NCI-H510A (cell line): ENCODE measurements at regions not wholly inside any gene's neighbourhood (a gene's known extent, or its start where the extent isn't known, plus 50 kb on each side); places are given as distances from the start of the nearest gene placed in this dataset.
"Not testable (repeated sequence)": the region's sequence is repeated elsewhere in the genome, so short reads cannot be mapped to it uniquely, and the experiment has no call there.

ENCODE experiments used
- DNase-seq: peaks from one replicate; lab custom pipeline; 2025; lab: John Stamatoyannopoulos, UW

GRCh38 chr6:76552268-76552667, 479.8 kb upstream of the IMPG1 start:
- no peak for DNase-seq

- no peak for DNase-seq
Measured at GRCh38 chr6:76533661-76534060, 461.2 kb upstream of the IMPG1 start.

- DNase-seq = no peak
Measured at GRCh38 chr6:76532647-76533046, 460.2 kb upstream of the IMPG1 start.

GRCh38 chr6:76518443-76518842, 446.0 kb upstream of the IMPG1 start:
- no peak for DNase-seq

- no peak for DNase-seq
Measured at GRCh38 chr6:76516924-76517323, 444.5 kb upstream of the IMPG1 start.

- DNase-seq = no peak
Measured at GRCh38 chr6:76510489-76510888, 438.0 kb upstream of the IMPG1 start.

- DNase-seq = no peak
Measured at GRCh38 chr6:76509397-76509796, 436.9 kb upstream of the IMPG1 start.

GRCh38 chr6:76506808-76507207, 434.3 kb upstream of the IMPG1 start:
- no peak for DNase-seq

- DNase-seq = no peak
Measured at GRCh38 chr6:76495909-76496308, 423.4 kb upstream of the IMPG1 start.

GRCh38 chr6:76491376-76491775, 418.9 kb upstream of the IMPG1 start:
- not testable (repeated sequence) for DNase-seq

- no peak for DNase-seq
Measured at GRCh38 chr6:76490456-76490855, 418.0 kb upstream of the IMPG1 start.

- DNase-seq = no peak
Measured at GRCh38 chr6:76481101-76481500, 408.6 kb upstream of the IMPG1 start.

GRCh38 chr6:76472858-76473257, 400.4 kb upstream of the IMPG1 start:
- DNase-seq = no peak

- no peak for DNase-seq
Measured at GRCh38 chr6:76466286-76466685, 393.8 kb upstream of the IMPG1 start.

GRCh38 chr6:76465410-76465809, 392.9 kb upstream of the IMPG1 start:
- no peak for DNase-seq

- no peak for DNase-seq
Measured at GRCh38 chr6:76453270-76453669, 380.8 kb upstream of the IMPG1 start.

- DNase-seq = no peak
Measured at GRCh38 chr6:76451926-76452709, 379.7 kb upstream of the IMPG1 start.

- no peak for DNase-seq
Measured at GRCh38 chr6:76448109-76448508, 375.6 kb upstream of the IMPG1 start.

- no peak for DNase-seq
Measured at GRCh38 chr6:76441875-76442274, 369.4 kb upstream of the IMPG1 start.

- no peak for DNase-seq
Measured at GRCh38 chr6:76439811-76440210, 367.3 kb upstream of the IMPG1 start.

- no peak for DNase-seq
Measured at GRCh38 chr6:76438768-76439167, 366.3 kb upstream of the IMPG1 start.

GRCh38 chr6:76435174-76435573, 362.7 kb upstream of the IMPG1 start:
- no peak for DNase-seq

GRCh38 chr6:76422511-76423213, 350.2 kb upstream of the IMPG1 start:
- no peak for DNase-seq

GRCh38 chr6:76420094-76420493, 347.6 kb upstream of the IMPG1 start:
- no peak for DNase-seq
